Osteocyte (in vitro differentiated cells): ENCODE measurements at regions not wholly inside any gene's neighbourhood (a gene's known extent, or its start where the extent isn't known, plus 50 kb on each side); places are given as distances from the start of the nearest gene placed in this dataset.

Source experiments
- DNase-seq: peaks from one replicate; pipeline ENCODE4 v3.0.0; 2021; ENCODE audit warnings: mixed read lengths; ENCODE audit not compliant: unreplicated experiment; ENCODE audit errors: extremely low spot score
- H3K27ac Mint-ChIP-seq: one replicate; pipeline ENCODE4 v1.8.0; 2021; ENCODE audit warnings: mild to moderate bottlenecking, mixed read lengths; ENCODE audit not compliant: unreplicated experiment
- H3K27me3 Mint-ChIP-seq: one replicate; pipeline ENCODE4 v1.8.0; 2021; ENCODE audit warnings: mixed read lengths; ENCODE audit not compliant: unreplicated experiment
- H3K36me3 Mint-ChIP-seq: one replicate; pipeline ENCODE4 v1.8.0; 2021; ENCODE audit warnings: mixed read lengths; ENCODE audit not compliant: unreplicated experiment
- H3K4me1 Mint-ChIP-seq: one replicate; pipeline ENCODE4 v1.8.0; 2021; ENCODE audit warnings: mixed read lengths; ENCODE audit not compliant: unreplicated experiment
- H3K4me3 Mint-ChIP-seq: one replicate; pipeline ENCODE4 v1.8.0; 2021; ENCODE audit warnings: mild to moderate bottlenecking, moderate library complexity, mixed read lengths; ENCODE audit not compliant: unreplicated experiment
- H3K9me3 Mint-ChIP-seq: one replicate; pipeline ENCODE4 v1.8.0; 2021; ENCODE audit warnings: mixed read lengths; ENCODE audit not compliant: unreplicated experiment
- CTCF ChIP-seq: fragments of 200-600 bp; sonication (generic); IDR thresholded peaks from 2 replicates; pipeline ENCODE4 v1.5.0; 2021; ENCODE audit warnings: antibody characterized with exemption, mild to moderate bottlenecking, moderate library complexity

- peaks cover 5% of the 10 kb centered on the region for H3K4me1 Mint-ChIP-seq
- no peak overlapping the region for H3K4me3 Mint-ChIP-seq
- no peaks in the 10 kb centered on the region for H3K36me3 Mint-ChIP-seq
- no peaks in the 10 kb centered on the region for H3K9me3 Mint-ChIP-seq
- H3K27ac Mint-ChIP-seq = no peak overlapping the region
- no peak for DNase-seq
- H3K27me3 Mint-ChIP-seq = no peaks in the 10 kb centered on the region
- TF ChIP-seq CTCF = no peak
These were observed 133.8 kb downstream of the BTBD3 start for GRCh38 chr20:12051206-12052163.

- no peak for DNase-seq
- no peak overlapping the region for H3K27ac Mint-ChIP-seq
- H3K4me1 Mint-ChIP-seq = peaks cover 5% of the 10 kb centered on the region
- no peak overlapping the region for H3K4me3 Mint-ChIP-seq
- no peaks in the 10 kb centered on the region for H3K9me3 Mint-ChIP-seq
- no peaks in the 10 kb centered on the region for H3K36me3 Mint-ChIP-seq
- H3K27me3 Mint-ChIP-seq = no peaks in the 10 kb centered on the region
- TF ChIP-seq CTCF = no peak
These were observed 135.7 kb downstream of the BTBD3 start for GRCh38 chr20:12053353-12053752.

- Mint-ChIP-seq H3K27me3 (no peaks in the 10 kb centered on the region), H3K9me3 (no peaks in the 10 kb centered on the region), H3K27ac (no peak overlapping the region), H3K4me1 (peaks cover 5% of the 10 kb centered on the region), H3K4me3 (no peak overlapping the region), H3K36me3 (no peaks in the 10 kb centered on the region)
- no peak for DNase-seq
- no peak for TF ChIP-seq CTCF
These were observed 136.9 kb downstream of the BTBD3 start for GRCh38 chr20:12054556-12054955.

- DNase-seq = no peak
- Mint-ChIP-seq H3K4me1 (peaks cover 5% of the 10 kb centered on the region), H3K27me3 (no peaks in the 10 kb centered on the region), H3K36me3 (no peaks in the 10 kb centered on the region), H3K4me3 (no peak overlapping the region), H3K9me3 (no peaks in the 10 kb centered on the region), H3K27ac (no peak overlapping the region)
- no peak for TF ChIP-seq CTCF
These were observed 137.5 kb downstream of the BTBD3 start for GRCh38 chr20:12055161-12055560.

GRCh38 chr20:12056839-12057238, 139.1 kb downstream of the BTBD3 start:
- Mint-ChIP-seq H3K4me3 (no peak overlapping the region), H3K27ac (no peak overlapping the region), H3K27me3 (no peaks in the 10 kb centered on the region), H3K4me1 (peaks cover 5% of the 10 kb centered on the region), H3K36me3 (no peaks in the 10 kb centered on the region), H3K9me3 (no peaks in the 10 kb centered on the region)
- no peak for TF ChIP-seq CTCF
- DNase-seq = no peak
